Suppressor macrophage (primary cell): ENCODE measurements at regions not wholly inside any gene's neighbourhood (a gene's known extent, or its start where the extent isn't known, plus 50 kb on each side); places are given as distances from the start of the nearest gene placed in this dataset.

Experiments
- DNase-seq, 4 experiments: peaks; one replicate each; pipeline ENCODE4 v3.0.0-alpha.2; 2020 to 2022

DNA sequence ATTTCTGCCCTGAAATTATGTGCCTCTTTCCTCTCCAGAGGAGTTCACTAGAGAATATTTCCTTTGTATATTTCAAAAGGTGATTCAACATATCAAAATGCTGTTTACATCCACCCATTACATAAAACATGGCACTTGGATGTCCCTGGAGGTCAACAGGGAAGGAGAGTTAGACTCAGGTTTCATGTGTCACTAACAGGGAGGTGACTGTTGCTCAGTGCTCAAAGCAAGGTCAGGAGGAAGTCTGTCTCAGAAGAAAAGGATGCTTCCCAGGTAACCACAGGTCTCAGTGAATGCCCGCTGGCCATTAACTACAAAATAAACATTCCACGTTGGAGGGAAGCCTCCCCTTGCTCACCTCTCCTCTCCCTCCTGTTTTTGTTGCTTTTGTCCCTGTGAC lies 198.6 kb downstream of the AXIN2 start:
- DNase-seq = no peak

DNA sequence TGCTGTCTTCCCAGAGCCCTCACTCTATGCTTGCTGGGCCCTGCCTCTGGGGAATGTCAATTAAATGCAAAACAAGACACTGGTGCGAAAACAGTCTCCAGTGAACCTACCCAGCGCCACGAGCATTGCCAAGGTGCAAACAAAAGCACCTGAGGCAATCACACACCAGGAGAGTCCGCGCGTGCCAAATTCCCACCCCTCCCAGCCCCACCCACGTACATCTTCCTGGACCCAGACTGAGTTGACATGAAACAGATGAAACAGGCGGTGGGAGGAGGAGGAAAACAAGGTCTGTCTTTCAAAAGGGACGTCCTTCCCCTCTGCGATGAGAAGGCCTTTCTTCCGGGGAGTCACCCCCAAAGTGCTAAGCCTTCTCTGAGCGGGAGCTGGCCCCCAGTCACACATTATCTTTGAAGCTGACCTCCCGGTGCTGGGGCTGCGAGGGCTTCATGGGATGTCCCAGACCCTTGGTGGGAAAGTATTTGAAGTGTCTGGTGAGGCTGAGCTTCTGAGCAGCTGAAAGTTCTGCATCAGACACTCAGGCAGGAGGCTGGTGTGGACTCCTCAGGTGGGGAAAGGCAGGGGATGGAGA lies 200.4 kb downstream of the AXIN2 start:
- DNase-seq = no peak

GRCh38 chr17:65359016-65359415 lies 202.4 kb downstream of the AXIN2 start:
- no peak for DNase-seq

GRCh38 chr17:65356536-65356935 lies 204.9 kb downstream of the AXIN2 start:
- no peak for DNase-seq

DNA sequence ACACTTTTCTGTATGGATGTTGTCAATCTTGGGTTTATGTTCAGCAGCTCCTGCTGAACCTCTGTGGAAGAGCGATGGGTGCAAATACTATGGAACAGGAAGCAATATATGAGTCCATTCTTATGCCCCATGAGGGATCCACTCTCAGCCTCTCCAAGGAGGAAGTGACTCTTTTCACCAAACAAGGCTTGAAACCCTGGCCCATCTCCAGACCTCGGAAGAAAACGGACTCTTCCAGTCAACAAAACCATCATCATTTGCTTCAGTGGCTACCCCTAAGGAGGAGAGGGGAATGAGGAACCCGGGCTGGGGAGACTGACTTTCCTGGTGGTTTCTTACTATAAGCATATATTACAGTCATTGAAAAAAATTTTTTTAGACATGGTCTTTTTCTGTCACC lies 206.2 kb downstream of the AXIN2 start:
- DNase-seq = peak in 1 of 4 experiments; percentile 1

DNA sequence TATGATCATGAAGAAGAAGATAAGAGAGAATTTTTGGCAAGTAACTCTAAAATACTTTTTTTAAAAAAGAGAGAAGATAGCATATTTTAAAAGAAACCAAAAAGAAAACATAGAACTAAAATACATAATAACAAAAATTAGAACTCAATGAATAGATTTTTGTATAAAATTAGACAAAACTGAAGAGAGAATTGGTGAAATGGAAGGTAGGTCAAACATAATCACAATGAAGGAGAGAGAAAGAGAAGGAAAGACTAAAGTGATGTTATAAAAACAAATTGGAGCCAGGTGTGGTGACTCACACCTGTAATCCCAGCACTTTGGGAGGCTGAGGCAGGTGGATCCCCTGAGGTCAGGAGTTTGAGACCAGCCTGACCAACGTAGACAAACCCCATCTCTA lies 211.5 kb downstream of the AXIN2 start:
- DNase-seq = no peak

- no peak for DNase-seq
Measured at GRCh38 chr17:65346166-65346565, 209.0 kb downstream of the RGS9 start.

DNA sequence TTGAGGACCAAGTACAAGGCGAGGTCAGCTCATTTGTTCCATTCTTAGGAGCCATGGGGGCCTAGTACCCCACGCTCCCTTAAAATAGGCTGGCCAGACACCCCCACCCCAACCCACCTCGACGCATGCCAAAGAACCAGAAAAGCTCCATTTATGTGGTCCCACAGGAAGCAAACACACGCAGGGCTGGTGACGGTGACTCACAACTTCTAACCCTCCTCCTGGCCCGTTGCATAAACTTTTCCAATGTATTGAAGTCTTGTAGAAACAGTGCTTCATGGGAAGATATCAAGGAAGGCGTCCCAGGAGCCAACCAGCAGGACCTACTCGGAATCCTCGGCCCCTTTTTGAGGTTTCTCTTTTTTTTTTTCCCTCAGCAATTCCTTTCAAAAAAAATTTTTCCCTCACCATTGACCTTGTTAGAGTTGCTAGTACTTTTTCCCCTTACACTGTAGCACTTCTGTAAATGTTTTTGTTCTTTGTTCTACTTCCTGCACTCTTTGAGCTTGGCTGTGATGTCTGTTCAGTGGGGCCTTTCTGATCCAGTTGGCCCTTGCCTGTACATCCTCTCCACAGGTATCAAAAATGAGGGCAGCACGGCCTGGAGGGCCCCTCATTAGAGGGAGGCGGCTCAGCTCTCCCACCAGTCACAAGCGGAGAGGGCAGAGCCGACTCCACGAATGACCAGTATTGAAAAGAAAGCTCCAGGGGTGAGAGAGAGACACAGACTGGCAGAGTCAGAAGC lies 208.3 kb downstream of the RGS9 start:
- DNase-seq = no peak

- DNase-seq = no peak
Measured at GRCh38 chr17:65340401-65340800, 203.2 kb downstream of the RGS9 start.

DNA sequence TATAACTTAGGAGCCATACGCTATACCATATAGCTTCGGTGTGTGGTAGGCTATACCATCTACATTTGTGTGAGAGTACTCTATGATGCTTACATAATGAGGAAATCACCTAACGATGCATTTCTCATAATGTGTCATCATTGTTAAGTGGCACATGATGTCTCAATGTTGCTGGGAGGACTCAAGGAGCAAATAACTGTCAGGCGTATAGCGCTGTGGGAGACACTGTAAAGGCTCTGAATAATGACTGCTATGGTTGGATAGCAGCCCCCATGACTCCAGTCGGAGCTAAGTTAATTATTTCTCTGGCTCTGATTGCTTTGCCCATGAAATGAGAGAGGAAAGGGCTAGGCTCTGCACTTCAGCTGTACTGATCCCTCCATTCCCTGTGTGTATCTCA lies 197.2 kb downstream of the RGS9 start:
- no peak for DNase-seq

GRCh38 chr17:65332779-65333178 lies 195.6 kb downstream of the RGS9 start:
- DNase-seq = no peak

- DNase-seq = no peak
Measured at GRCh38 chr17:65332375-65332774, 195.2 kb downstream of the RGS9 start.

- peak in 1 of 4 experiments; percentile 2 for DNase-seq
Measured at GRCh38 chr17:65328567-65328966, 191.4 kb downstream of the RGS9 start.

DNA sequence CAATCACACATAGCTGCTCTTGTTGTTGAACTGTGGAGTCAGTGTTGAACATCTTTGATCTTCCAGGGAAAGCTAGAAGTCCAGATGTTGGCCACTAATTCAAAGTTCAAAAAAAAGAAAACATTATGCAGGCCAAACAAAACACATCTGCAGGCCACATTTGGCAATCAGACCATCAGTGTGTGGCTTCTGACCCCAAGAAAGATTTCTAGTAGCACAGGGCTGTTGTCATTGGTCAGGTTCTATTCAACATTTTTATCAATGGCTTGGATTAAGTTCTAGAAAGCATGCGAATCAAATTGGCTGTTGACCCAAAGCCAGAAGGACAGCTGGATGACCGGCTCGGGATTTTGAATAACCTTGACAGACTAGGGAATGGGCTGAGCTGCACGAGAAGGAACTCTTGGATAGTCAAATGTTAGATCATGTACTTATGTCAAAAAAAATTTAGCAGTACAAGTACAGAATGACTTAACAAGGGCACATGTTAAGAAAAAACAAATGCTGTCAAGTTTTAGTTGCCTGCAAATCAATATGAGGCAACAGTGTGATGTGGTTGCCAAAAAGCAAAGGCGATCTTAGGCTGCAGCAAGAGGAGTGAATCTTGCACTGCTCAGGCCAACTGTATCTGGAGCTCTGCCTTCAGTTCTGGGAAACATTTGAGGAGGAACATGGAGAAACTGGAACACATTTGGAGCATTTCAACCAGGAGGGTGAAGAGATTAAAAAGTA lies 187.6 kb downstream of the RGS9 start:
- DNase-seq = no peak

DNA sequence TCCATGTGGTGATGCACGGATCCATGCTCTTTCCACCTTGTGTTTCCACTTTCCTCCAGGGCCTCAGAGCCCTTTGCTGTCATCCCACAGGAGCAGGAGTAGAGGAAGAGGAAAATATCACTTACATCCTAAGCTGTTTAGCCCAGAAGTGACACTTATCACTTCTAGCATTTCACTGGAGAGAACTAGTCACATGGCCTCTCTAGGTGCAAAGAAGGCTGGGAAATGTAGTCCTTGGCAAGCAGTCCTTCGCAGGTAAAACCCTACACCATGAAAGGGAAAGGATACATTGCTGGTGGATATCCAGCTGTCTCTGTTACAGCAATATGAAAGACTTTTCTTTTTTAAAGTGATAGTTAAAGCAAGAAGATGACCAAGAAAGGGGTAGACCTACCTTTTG lies 185.9 kb downstream of the RGS9 start:
- DNase-seq = no peak

DNA sequence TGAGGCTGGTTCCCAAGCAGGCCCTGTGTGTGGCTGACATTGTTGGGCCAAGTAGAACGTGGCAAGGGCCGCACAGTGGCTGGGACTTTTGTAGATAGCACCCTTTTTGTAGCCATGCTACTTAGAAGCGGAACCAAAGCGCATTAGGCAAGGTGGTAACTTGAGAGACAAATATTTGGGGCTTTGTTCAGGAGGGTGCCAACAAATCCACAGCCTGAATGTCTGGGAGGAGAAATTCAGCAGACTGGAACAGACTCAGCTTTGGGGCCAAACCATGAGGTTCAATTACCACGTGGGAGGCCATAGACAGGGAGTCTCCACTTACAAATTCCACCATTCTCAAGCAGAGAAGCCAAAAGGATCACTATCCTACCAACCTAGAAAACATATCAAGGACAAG lies 183.7 kb downstream of the RGS9 start:
- DNase-seq = no peak

GRCh38 chr17:65314212-65314611 lies 177.0 kb downstream of the RGS9 start:
- DNase-seq = no peak

DNA sequence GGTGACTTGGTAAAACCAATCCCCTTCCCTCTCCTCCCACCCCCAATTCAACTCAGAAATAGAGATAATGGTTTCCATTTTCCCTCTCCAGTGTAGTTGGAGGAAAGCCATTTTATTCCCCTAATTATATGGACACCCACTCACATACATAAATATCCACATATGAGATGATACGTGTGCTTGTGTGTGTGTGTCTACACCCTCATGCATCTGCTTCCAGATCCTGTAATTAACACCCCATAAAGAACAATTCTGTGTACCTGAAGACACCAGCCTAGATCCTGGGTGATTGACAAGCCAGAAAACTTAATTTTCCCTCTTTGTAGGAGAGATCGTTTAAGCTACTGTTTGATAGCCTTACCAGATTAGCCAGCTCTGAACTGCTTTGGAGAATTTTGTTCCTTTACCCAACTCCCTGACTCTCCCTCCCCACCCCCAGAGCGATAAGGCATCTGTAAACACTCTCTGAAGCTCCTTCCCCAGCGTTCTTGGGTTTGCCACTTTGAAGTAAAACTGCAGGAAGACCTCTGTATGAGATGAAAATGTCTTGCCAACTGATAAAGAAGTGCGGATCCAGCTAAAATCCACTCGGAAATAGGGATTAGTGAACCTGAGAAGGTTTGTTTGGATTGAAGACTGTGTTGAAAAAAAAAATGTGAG lies 175.7 kb downstream of the RGS9 start:
- no peak for DNase-seq

- DNase-seq = no peak
Measured at GRCh38 chr17:65311261-65311660, 174.1 kb downstream of the RGS9 start.

- no peak for DNase-seq
Measured at GRCh38 chr17:65307961-65308316, 170.8 kb downstream of the RGS9 start.

- no peak for DNase-seq
Measured at GRCh38 chr17:65307081-65307960, 170.2 kb downstream of the RGS9 start.

GRCh38 chr17:65305778-65306177 lies 168.6 kb downstream of the RGS9 start:
- no peak for DNase-seq
